IMR-90 (cell line): ENCODE measurements at regions not wholly inside any gene's neighbourhood (a gene's known extent, or its start where the extent isn't known, plus 50 kb on each side); places are given as distances from the start of the nearest gene placed in this dataset.

Experiments
- ATAC-seq: fragments of 200-7000 bp; cut with Tn5 transposase; 2 replicates; pipeline ENCODE4 v1.9.1; 2020; ENCODE audit warnings: low read depth, mild to moderate bottlenecking, moderate library complexity
- BruUV-seq: library from RNA; stranded (reverse); fragments of 400-500 nt; replicated peaks from 2 replicates; lab custom pipeline; 2021; lab: Mats Ljungman, UMichigan
- CTCF ChIA-PET: fragments of 300-600 bp; formaldehyde crosslinking; extraction: SDS; loops from one replicate; lab custom pipeline; 2021; ENCODE audit warnings: antibody characterized with exemption; lab: Yijun Ruan, JAX
- POLR2A ChIA-PET: fragments of 300-600 bp; sonication (Branson Sonifier 250); formaldehyde crosslinking; loops from one replicate; lab custom pipeline; 2022; ENCODE audit warnings: antibody characterized with exemption; ENCODE audit not compliant: unreplicated experiment; lab: Charles Lee
- DNase-seq: peaks from one replicate; pipeline ENCODE4 v3.0.0; 2013
- H2AFZ ChIP-seq: replicated peaks from 2 replicates; pipeline ENCODE3; 2013; ENCODE audit warnings: low read length, mild to moderate bottlenecking; ENCODE audit not compliant: poor library complexity
- H2AK5ac ChIP-seq: 2 replicates; pipeline ENCODE4 v1.6.1; 2013; ENCODE audit warnings: low read depth, low read length, inconsistent platforms
- H2AK9ac ChIP-seq: replicated peaks from 2 replicates; pipeline ENCODE3; 2013; ENCODE audit warnings: mild to moderate bottlenecking, low read depth, low read length, moderate library complexity; ENCODE audit not compliant: poor library complexity
- H2BK120ac ChIP-seq: 2 replicates; pipeline ENCODE4 v1.6.1; 2013; ENCODE audit warnings: low read depth, low read length, inconsistent platforms
- H2BK15ac ChIP-seq: 3 replicates; pipeline ENCODE4 v1.6.1; 2013; ENCODE audit warnings: low read depth, low read length, inconsistent platforms
- H2BK20ac ChIP-seq: 2 replicates; pipeline ENCODE4 v1.6.1; 2013; ENCODE audit warnings: low read depth, mild to moderate bottlenecking, inconsistent platforms, low read length, moderate library complexity
- H2BK5ac ChIP-seq: 2 replicates; pipeline ENCODE4 v1.6.1; 2013; ENCODE audit warnings: mild to moderate bottlenecking, low read depth, low read length, inconsistent platforms; ENCODE audit not compliant: poor library complexity, severe bottlenecking
- H3K14ac ChIP-seq: replicated peaks from 2 replicates; pipeline ENCODE4 v1.6.1; 2013; ENCODE audit warnings: low read depth, low read length, inconsistent platforms
- H3K18ac ChIP-seq: 2 replicates; pipeline ENCODE4 v1.6.1; 2013; ENCODE audit warnings: low read depth, low read length, control low read depth
- H3K23ac ChIP-seq: 2 replicates; pipeline ENCODE4 v1.6.1; 2013; ENCODE audit warnings: low read depth, low read length, inconsistent platforms
- H3K27ac ChIP-seq: 2 replicates; pipeline ENCODE4 v1.5.1; 2013; ENCODE audit warnings: mild to moderate bottlenecking, control low read depth, low read length; ENCODE audit not compliant: insufficient read depth
- H3K27me3 ChIP-seq: 2 replicates; pipeline ENCODE4 v1.6.1; 2013; ENCODE audit warnings: low read length; ENCODE audit not compliant: control insufficient read depth, insufficient read depth
- H3K36me3 ChIP-seq: 2 replicates; pipeline ENCODE4 v1.6.1; 2013; ENCODE audit warnings: low read length, mixed read lengths; ENCODE audit not compliant: control insufficient read depth, insufficient read depth
- H3K4ac ChIP-seq: 2 replicates; pipeline ENCODE4 v1.6.1; 2013; ENCODE audit warnings: low read depth, low read length, inconsistent platforms
- H3K4me1 ChIP-seq: 2 replicates; pipeline ENCODE4 v1.6.1; 2013; ENCODE audit warnings: low read length, mixed read lengths; ENCODE audit not compliant: control insufficient read depth, insufficient read depth
- H3K4me2 ChIP-seq: 2 replicates; pipeline ENCODE4 v1.6.1; 2013; ENCODE audit warnings: low read depth, mild to moderate bottlenecking, control low read depth, low read length, moderate library complexity
- H3K4me3 ChIP-seq: 2 replicates; pipeline ENCODE4 v1.5.1; 2013; ENCODE audit warnings: low read depth, mild to moderate bottlenecking, control low read depth, low read length, moderate library complexity; ENCODE audit not compliant: insufficient read depth
- H3K56ac ChIP-seq: 2 replicates; pipeline ENCODE4 v1.6.1; 2013; ENCODE audit warnings: low read length, inconsistent platforms; ENCODE audit not compliant: insufficient read depth; ENCODE audit errors: extremely low read depth
- H3K79me1 ChIP-seq, 2 experiments: 2 replicates each; pipeline ENCODE4 v1.6.1; 2013; ENCODE audit warnings: low read length in 2 of 2, inconsistent platforms in 1 of 2, low read depth in 1 of 2
- H3K9ac ChIP-seq: 2 replicates; pipeline ENCODE4 v1.6.1; 2013; ENCODE audit warnings: low read depth, low read length, control low read depth
- H3K9me1 ChIP-seq: 2 replicates; pipeline ENCODE4 v1.6.1; 2013; ENCODE audit warnings: low read length, inconsistent platforms; ENCODE audit not compliant: insufficient read depth
- H3K9me3 ChIP-seq: 2 replicates; pipeline ENCODE4 v1.6.1; 2013; ENCODE audit warnings: low read length; ENCODE audit not compliant: control insufficient read depth, insufficient read depth
- H4K20me1 ChIP-seq: 2 replicates; pipeline ENCODE4 v1.6.1; 2013; ENCODE audit warnings: low read length, inconsistent platforms; ENCODE audit not compliant: insufficient read depth
- H4K5ac ChIP-seq: 2 replicates; pipeline ENCODE4 v1.6.1; 2013; ENCODE audit warnings: mild to moderate bottlenecking, low read depth, low read length, control low read depth
- H4K8ac ChIP-seq, 2 experiments: 2 replicates each; pipeline ENCODE4 v1.6.1; 2013; ENCODE audit warnings: low read depth in 2 of 2, low read length in 2 of 2, control low read depth in 1 of 2, inconsistent platforms in 1 of 2
- H4K91ac ChIP-seq: 2 replicates; pipeline ENCODE4 v1.6.1; 2013; ENCODE audit warnings: low read depth, low read length, inconsistent platforms; ENCODE audit not compliant: insufficient read depth
- BHLHE40 ChIP-seq: fragments of 150-350 bp; IDR thresholded peaks from 2 replicates; pipeline ENCODE4 v1.6.1; 2016; ENCODE audit warnings: mild to moderate bottlenecking, low read depth, low read length
- CEBPB ChIP-seq: IDR thresholded peaks from 2 replicates; pipeline ENCODE4 v1.6.1; 2012; ENCODE audit warnings: low read depth, low read length, improper control_type of control experiment
- CTCF ChIP-seq: conservative IDR thresholded peaks from 2 replicates; pipeline ENCODE4 v1.5.1; 2012; ENCODE audit warnings: mild to moderate bottlenecking, low read depth, low read length, improper control_type of control experiment
- ELK1 ChIP-seq: fragments of 150-350 bp; IDR thresholded peaks from 2 replicates; pipeline ENCODE4 v1.6.1; 2016; ENCODE audit warnings: low read depth, mild to moderate bottlenecking, low read length, moderate library complexity, borderline replicate concordance
- MXI1 ChIP-seq: IDR thresholded peaks from 2 replicates; pipeline ENCODE4 v1.6.1; 2012; ENCODE audit warnings: low read depth, mild to moderate bottlenecking, low read length, moderate library complexity, borderline replicate concordance
- POLR2A ChIP-seq: IDR thresholded peaks from 2 replicates; pipeline ENCODE4 v1.6.1; 2012; ENCODE audit warnings: mild to moderate bottlenecking, low read depth, low read length
- RAD21 ChIP-seq: IDR thresholded peaks from 2 replicates; pipeline ENCODE4 v1.6.1; 2012; ENCODE audit warnings: low read length, improper control_type of control experiment
- RFX5 ChIP-seq: IDR thresholded peaks from 2 replicates; pipeline ENCODE4 v1.8.0; 2012; ENCODE audit warnings: low read depth, mild to moderate bottlenecking, low read length, moderate library complexity
- SMC3 ChIP-seq: fragments of 150-350 bp; IDR thresholded peaks from 2 replicates; pipeline ENCODE4 v1.6.1; 2016; ENCODE audit warnings: low read depth, mild to moderate bottlenecking, antibody characterized with exemption, low read length, moderate library complexity
- WGBS, 2 experiments: methylation state at CpG; one replicate each; pipeline versions ENCODE4 v1.1.5 to v1.1.7; 2013; ENCODE audit warnings: missing lambda C conversion rate in 2 of 2; ENCODE audit not compliant: insufficient read length in 1 of 2; ENCODE audit errors: extremely low coverage in 2 of 2; 5-methylcytosine and 5-hydroxymethylcytosine counted together
- dilution Hi-C: fragments of 300-500 bp; cut with HindIII; formaldehyde crosslinking; loops from one replicate; pipeline ENCODE4 v1.14.3; 2018; ENCODE audit warnings: low sequenced_read_pairs; ENCODE audit not compliant: unreplicated experiment
- in situ Hi-C: fragments of 300-500 bp; cut with MboI; formaldehyde crosslinking; loops from 3 replicates; pipeline ENCODE4 v1.14.3; 2019; ENCODE audit warnings: low sequenced_read_pairs, inconsistent platforms, mixed read lengths
- intact Hi-C: fragments of 100-400 bp; cut with micrococcal nuclease; formaldehyde crosslinking; loops from 2 replicates; pipeline ENCODE4 v1.10.0; 2022

GRCh38 chr17:64765191-64765889 is 103.2 kb upstream of the SMURF2 start:
- 0 out of 2 replicates have a peak, but pooled peaks cover 3% of the 10 kb centered on the region for H3K4me1 ChIP-seq
- peak overlapping the region; percentile 25 for H2AK9ac ChIP-seq
- no peak overlapping the region for H2BK20ac ChIP-seq
- no peak overlapping the region for H4K5ac ChIP-seq
- no peak overlapping the region for H3K23ac ChIP-seq
- H4K91ac ChIP-seq = no peak overlapping the region
- no peaks in the 10 kb centered on the region; the same call in 1 of the 2 replicates for H4K20me1 ChIP-seq
- no peak overlapping the region for H3K18ac ChIP-seq
- no peak overlapping the region for H3K4ac ChIP-seq
- no peaks in the 10 kb centered on the region for H3K9me3 ChIP-seq
- WGBS, 2 experiments = 71% methylated on average over 5 of the region's 7 CpGs; no CpG with 5 or more reads in 1 of the 2 experiments
- dilution Hi-C loops (no loop called here), in situ Hi-C loops (no loop called here), intact Hi-C loops (no loop called here)
- H3K56ac ChIP-seq = no peak overlapping the region
- no peak overlapping the region for H2AFZ ChIP-seq
- ATAC-seq (no peak), DNase-seq (no peak)
- TF ChIP-seq RFX5 (no peak), CTCF (no peak), RAD21 (no peak), MXI1 (no peak), POLR2A (no peak), CEBPB (no peak), SMC3 (no peak), BHLHE40 (no peak), ELK1 (no peak)
- no peak overlapping the region for H2BK120ac ChIP-seq
- CTCF ChIA-PET = interaction anchor here (0.5 kb wide), 1 partner anchor 53 kb away, joined by 3 read pairs; no protein-coding TSS in a partner anchor
- H3K4me2 ChIP-seq = no peak overlapping the region
- no peak overlapping the region for H3K9ac ChIP-seq
- H3K14ac ChIP-seq = no peak overlapping the region
- BruUV-seq = no TSS peak
- POLR2A ChIA-PET = no interaction called here
- no peak overlapping the region for H3K27ac ChIP-seq
- peaks cover 6% of the 10 kb centered on the region for H3K36me3 ChIP-seq
- H3K27me3 ChIP-seq = no peaks in the 10 kb centered on the region
- H2BK15ac ChIP-seq = no peak overlapping the region
- H2AK5ac ChIP-seq = peak overlapping the region; percentile 4; the same call in 1 of the 2 replicates
- H3K9me1 ChIP-seq = peaks cover 13% of the 10 kb centered on the region
- no peak overlapping the region for H2BK5ac ChIP-seq
- H4K8ac ChIP-seq = no peak overlapping the region
- no peak overlapping the region for H3K4me3 ChIP-seq
- H3K79me1 ChIP-seq = peaks cover 11 to 20% of the 10 kb centered on the region in 2 experiments; a peak in 3 of 4 replicates
